GM12892 (cell line): ENCODE measurements at regions not wholly inside any gene's neighbourhood (a gene's known extent, or its start where the extent isn't known, plus 50 kb on each side); places are given as distances from the start of the nearest gene placed in this dataset.

Experiments
- POLR2A ChIP-seq: IDR thresholded peaks from 2 replicates; pipeline ENCODE4 v1.6.1; 2011; ENCODE audit warnings: low read depth, low read length, control low read depth
- TAF1 ChIP-seq: IDR thresholded peaks from 2 replicates; pipeline ENCODE4 v1.6.1; 2011; ENCODE audit warnings: low read depth, mild to moderate bottlenecking, control low read depth, low read length, borderline replicate concordance

DNA sequence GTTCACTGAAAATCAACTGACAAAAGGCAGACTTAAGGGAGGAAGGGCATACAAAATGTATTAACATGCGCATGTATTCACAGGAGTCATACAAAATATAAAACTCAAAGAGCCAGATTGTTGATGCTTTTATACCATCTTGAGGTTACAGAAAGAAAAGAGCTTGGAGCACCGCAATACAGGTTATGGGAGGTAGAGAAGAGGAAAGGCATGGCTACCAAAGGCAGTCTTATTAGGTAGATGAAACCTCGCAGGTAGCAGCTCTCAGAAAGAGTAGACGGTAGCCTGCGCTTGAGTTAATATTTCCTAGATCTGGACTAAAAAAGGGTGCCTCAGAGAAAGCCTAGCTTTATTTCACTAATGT, 69.0 kb upstream of the DHRS4 start:
- no peak for TF ChIP-seq TAF1
- TF ChIP-seq POLR2A = no peak
